Activated CD8-positive, alpha-beta T cell treated with anti-CD3 and anti-CD28 coated beads for 36 hours (primary cell): ENCODE measurements at regions not wholly inside any gene's neighbourhood (a gene's known extent, or its start where the extent isn't known, plus 50 kb on each side); places are given as distances from the start of the nearest gene placed in this dataset.
A peak's percentile ranks its signal among the peaks of the same experiment; 100 is the strongest.

Experiments
- ATAC-seq: fragments of 200-7000 bp; cut with Tn5 transposase; one replicate; pipeline ENCODE4 v1.10.0; 2021; ENCODE audit warnings: mild to moderate bottlenecking, moderate library complexity
- CTCF ChIA-PET: fragments of 350-600 bp; sonication (Branson Sonifier 250); formaldehyde crosslinking; loops from one replicate; lab custom pipeline; 2021; ENCODE audit warnings: antibody characterized with exemption; lab: Charles Lee
- POLR2A ChIA-PET: fragments of 350-600 bp; sonication (Branson Sonifier 250); formaldehyde crosslinking; loops from one replicate; lab custom pipeline; 2021; ENCODE audit warnings: antibody characterized with exemption; lab: Charles Lee
- DNase-seq: peaks from one replicate; pipeline ENCODE4 v3.0.0-alpha.2; 2020
- H3K27ac Mint-ChIP-seq: one replicate; pipeline ENCODE4 v1.8.0; 2021; ENCODE audit warnings: mild to moderate bottlenecking, mixed read lengths
- H3K27me3 Mint-ChIP-seq: one replicate; pipeline ENCODE4 v1.8.0; 2021; ENCODE audit warnings: mixed read lengths
- H3K36me3 Mint-ChIP-seq: one replicate; pipeline ENCODE4 v1.8.0; 2021; ENCODE audit warnings: low read depth, mixed read lengths
- H3K4me1 Mint-ChIP-seq: one replicate; pipeline ENCODE4 v1.8.0; 2021; ENCODE audit warnings: low read depth, mixed read lengths
- H3K4me3 Mint-ChIP-seq: one replicate; pipeline ENCODE4 v1.8.0; 2021; ENCODE audit warnings: mild to moderate bottlenecking, moderate library complexity, mixed read lengths
- H3K9me3 Mint-ChIP-seq: one replicate; pipeline ENCODE4 v1.8.0; 2021; ENCODE audit warnings: mixed read lengths
- CTCF ChIP-seq: fragments of 200-600 bp; IDR thresholded peaks from one replicate; pipeline ENCODE4 v1.8.0; 2022; ENCODE audit warnings: antibody characterized with exemption, mild to moderate bottlenecking
- intact Hi-C: fragments of 100-400 bp; cut with micrococcal nuclease; formaldehyde crosslinking; loops from one replicate; pipeline ENCODE4 v1.10.0; 2022

GRCh38 chr5:133769842-133770241, 157.5 kb upstream of the FSTL4 start:
- Mint-ChIP-seq H3K27me3 (peaks cover 16% of the 10 kb centered on the region), H3K9me3 (no peaks in the 10 kb centered on the region), H3K36me3 (no peaks in the 10 kb centered on the region), H3K4me1 (no peaks in the 10 kb centered on the region), H3K27ac (no peak overlapping the region), H3K4me3 (no peak overlapping the region)
- TF ChIP-seq CTCF, result no peak
- intact Hi-C loops, result no loop called here
- ChIA-PET CTCF (no interaction called here), POLR2A (no interaction called here)
- no peak for ATAC-seq
- DNase-seq, result no peak

- intact Hi-C loops, result no loop called here
- ATAC-seq (no peak), DNase-seq (no peak)
- Mint-ChIP-seq H3K9me3 (no peaks in the 10 kb centered on the region), H3K4me1 (peaks cover 2% of the 10 kb centered on the region), H3K36me3 (no peaks in the 10 kb centered on the region), H3K27ac (no peak overlapping the region), H3K27me3 (peaks cover 7% of the 10 kb centered on the region), H3K4me3 (no peak overlapping the region)
- TF ChIP-seq CTCF, result no peak
- POLR2A ChIA-PET, result interaction anchor here (0.6 kb wide), 1 partner anchor 63 kb away, joined by 3 read pairs; no protein-coding TSS in a partner anchor
- CTCF ChIA-PET, result no interaction called here
These were observed 151.4 kb upstream of the FSTL4 start for GRCh38 chr5:133763744-133764143.

- no peak overlapping the region for H3K4me3 Mint-ChIP-seq
These were observed 149.3 kb upstream of the FSTL4 start for GRCh38 chr5:133761632-133762031.

GRCh38 chr5:133760532-133760931, 148.2 kb upstream of the FSTL4 start:
- H3K27ac Mint-ChIP-seq, result no peak overlapping the region

More at GRCh38 chr5:133761632-133762031, 149.3 kb upstream of the FSTL4 start:
- DNase-seq, result no peak
- no peak for TF ChIP-seq CTCF
- no peak overlapping the region for H3K27ac Mint-ChIP-seq
- peaks cover 4% of the 10 kb centered on the region for H3K4me1 Mint-ChIP-seq
- peaks cover 7% of the 10 kb centered on the region for H3K27me3 Mint-ChIP-seq
- ChIA-PET CTCF (interaction anchor here (1.2 to 1.4 kb wide), 2 partner anchors 14 to 274 kb away, joined by 3 read pairs; no protein-coding TSS in a partner anchor), POLR2A (no interaction called here)
- no peaks in the 10 kb centered on the region for H3K9me3 Mint-ChIP-seq
- intact Hi-C loops, result no loop called here
- no peak for ATAC-seq
- H3K36me3 Mint-ChIP-seq, result no peaks in the 10 kb centered on the region

GRCh38 chr5:133758641-133759040, 146.3 kb upstream of the FSTL4 start:
- no peak overlapping the region for H3K4me3 Mint-ChIP-seq
- intact Hi-C loops, result loop anchor here (10.0 kb wide), 2 partner anchors 106 to 176 kb away; no protein-coding TSS in a partner anchor
- peaks cover 4% of the 10 kb centered on the region for H3K4me1 Mint-ChIP-seq
- TF ChIP-seq CTCF, result no peak
- DNase-seq, result peak; percentile 30
- peaks cover 15% of the 10 kb centered on the region for H3K27me3 Mint-ChIP-seq
- ATAC-seq, result peak; percentile 66
- POLR2A ChIA-PET, result no interaction called here
- no peak overlapping the region for H3K27ac Mint-ChIP-seq
- H3K36me3 Mint-ChIP-seq, result no peaks in the 10 kb centered on the region
- H3K9me3 Mint-ChIP-seq, result no peaks in the 10 kb centered on the region
- CTCF ChIA-PET, result interaction anchor here (1.0 kb wide), 1 partner anchor 110 kb away, joined by 3 read pairs; no protein-coding TSS in a partner anchor

More at GRCh38 chr5:133760532-133760931, 148.2 kb upstream of the FSTL4 start:
- ChIA-PET CTCF (no interaction called here), POLR2A (no interaction called here)
- no peak overlapping the region for H3K4me3 Mint-ChIP-seq
- DNase-seq, result no peak
- intact Hi-C loops, result no loop called here
- H3K27me3 Mint-ChIP-seq, result peaks cover 10% of the 10 kb centered on the region
- H3K36me3 Mint-ChIP-seq, result no peaks in the 10 kb centered on the region
- peaks cover 4% of the 10 kb centered on the region for H3K4me1 Mint-ChIP-seq
- no peak for ATAC-seq
- no peak for TF ChIP-seq CTCF
- H3K9me3 Mint-ChIP-seq, result no peaks in the 10 kb centered on the region
